ENCODE measurements at regions not wholly inside any gene's neighbourhood (a gene's known extent, or its start where the extent isn't known, plus 50 kb on each side); places are given as distances from the start of the nearest gene placed in this dataset.
"Not testable (repeated sequence)": the region's sequence is repeated elsewhere in the genome, so short reads cannot be mapped to it uniquely, and the experiment has no call there.

DNA sequence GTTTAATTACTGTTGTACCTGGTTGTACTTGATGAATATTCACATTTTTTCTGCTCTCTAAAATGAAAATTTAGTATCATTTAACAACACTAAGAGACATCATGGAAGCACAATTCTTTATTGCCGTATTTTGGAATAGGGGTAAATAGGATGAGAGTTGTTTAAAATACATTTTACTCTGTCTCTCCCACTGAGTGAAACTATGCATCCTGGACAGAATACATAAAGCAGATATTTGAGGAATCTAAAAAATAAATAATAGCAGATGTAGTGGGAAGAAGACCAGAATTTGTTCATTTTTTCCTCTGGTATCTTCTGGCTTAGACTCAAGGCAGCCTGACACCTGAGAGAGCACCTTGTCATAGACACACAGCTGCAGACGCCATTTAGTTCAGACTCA, 119.1 kb upstream of the AHI1 start:
- DNase-seq (ENCODE audit: low spot score): no peak
- no peaks in the 10 kb centered on the region for H3K9me3 ChIP-seq (ENCODE audit: severe bottlenecking)

GRCh38 chr6:135617222-135617621, 119.7 kb upstream of the AHI1 start:
- Histone ChIP-seq H3K4me1 (ENCODE audit: insufficient read depth, poor library complexity, severe bottlenecking) (no peaks in the 10 kb centered on the region), H3K4me3 (ENCODE audit: severe bottlenecking) (no peak overlapping the region), H3K27ac (ENCODE audit: poor library complexity, severe bottlenecking) (no peak overlapping the region), H3K9me3 (ENCODE audit: severe bottlenecking) (no peaks in the 10 kb centered on the region), H3K27me3 (ENCODE audit: insufficient read depth, poor library complexity, severe bottlenecking) (no peaks in the 10 kb centered on the region), H3K36me3 (ENCODE audit: low read depth) (no peaks in the 10 kb centered on the region)
- TF ChIP-seq CTCF (IDR thresholded peaks at IDR 0.05; ENCODE audit: poor library complexity, severe bottlenecking): no peak
- ATAC-seq (ENCODE audit: low read depth) (no peak), DNase-seq (ENCODE audit: low spot score) (no peak)

More for the DNA sequence above, 119.1 kb upstream of the AHI1 start:
- ATAC-seq (ENCODE audit: low read depth): no peak
- H3K4me3 ChIP-seq (ENCODE audit: severe bottlenecking): no peak overlapping the region
- no peaks in the 10 kb centered on the region for H3K36me3 ChIP-seq (ENCODE audit: low read depth)
- TF ChIP-seq CTCF (IDR thresholded peaks at IDR 0.05; ENCODE audit: poor library complexity, severe bottlenecking): no peak
- no peak overlapping the region for H3K27ac ChIP-seq (ENCODE audit: poor library complexity, severe bottlenecking)
- no peaks in the 10 kb centered on the region for H3K4me1 ChIP-seq (ENCODE audit: insufficient read depth, poor library complexity, severe bottlenecking)
- H3K27me3 ChIP-seq (ENCODE audit: insufficient read depth, poor library complexity, severe bottlenecking): no peaks in the 10 kb centered on the region

DNA sequence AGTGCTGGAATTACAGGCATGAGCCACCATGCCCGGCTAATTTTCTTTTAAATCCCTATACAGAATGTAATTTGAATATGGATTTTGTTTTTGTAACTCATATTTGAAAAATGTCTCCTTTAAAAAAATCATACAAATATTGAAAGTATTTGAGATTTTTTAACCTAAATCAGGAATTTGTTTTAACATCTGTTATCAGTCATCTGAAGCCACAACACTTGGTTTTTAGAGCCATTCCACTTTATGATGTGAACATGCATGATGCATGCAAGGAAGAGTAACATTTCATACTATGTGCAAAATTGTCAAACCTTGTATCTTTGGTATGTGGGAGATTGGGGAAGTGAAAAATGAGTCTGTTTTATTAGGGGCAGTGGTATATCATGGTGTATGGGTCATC, 124.5 kb upstream of the AHI1 start:
- no peak for ATAC-seq (ENCODE audit: low read depth)
- peaks cover 1% of the 10 kb centered on the region for H3K9me3 ChIP-seq (ENCODE audit: severe bottlenecking)
- H3K27ac ChIP-seq (ENCODE audit: poor library complexity, severe bottlenecking): no peak overlapping the region
- H3K36me3 ChIP-seq (ENCODE audit: low read depth): no peaks in the 10 kb centered on the region
- H3K4me1 ChIP-seq (ENCODE audit: insufficient read depth, poor library complexity, severe bottlenecking): no peaks in the 10 kb centered on the region
- TF ChIP-seq CTCF (IDR thresholded peaks at IDR 0.05; ENCODE audit: poor library complexity, severe bottlenecking): no peak
- DNase-seq (ENCODE audit: low spot score): no peak
- H3K4me3 ChIP-seq (ENCODE audit: severe bottlenecking): no peak overlapping the region
- H3K27me3 ChIP-seq (ENCODE audit: insufficient read depth, poor library complexity, severe bottlenecking): no peaks in the 10 kb centered on the region

- Histone ChIP-seq H3K27me3 (ENCODE audit: insufficient read depth, poor library complexity, severe bottlenecking) (no peaks in the 10 kb centered on the region), H3K4me1 (ENCODE audit: insufficient read depth, poor library complexity, severe bottlenecking) (no peaks in the 10 kb centered on the region), H3K9me3 (ENCODE audit: severe bottlenecking) (peaks cover 1% of the 10 kb centered on the region), H3K27ac (ENCODE audit: poor library complexity, severe bottlenecking) (no peak overlapping the region), H3K4me3 (ENCODE audit: severe bottlenecking) (no peak overlapping the region), H3K36me3 (ENCODE audit: low read depth) (no peaks in the 10 kb centered on the region)
- DNase-seq (ENCODE audit: low spot score) (no peak), ATAC-seq (ENCODE audit: low read depth) (no peak)
- TF ChIP-seq CTCF (IDR thresholded peaks at IDR 0.05; ENCODE audit: poor library complexity, severe bottlenecking): no peak
These were observed 126.4 kb upstream of the AHI1 start for GRCh38 chr6:135623979-135624378.

DNA sequence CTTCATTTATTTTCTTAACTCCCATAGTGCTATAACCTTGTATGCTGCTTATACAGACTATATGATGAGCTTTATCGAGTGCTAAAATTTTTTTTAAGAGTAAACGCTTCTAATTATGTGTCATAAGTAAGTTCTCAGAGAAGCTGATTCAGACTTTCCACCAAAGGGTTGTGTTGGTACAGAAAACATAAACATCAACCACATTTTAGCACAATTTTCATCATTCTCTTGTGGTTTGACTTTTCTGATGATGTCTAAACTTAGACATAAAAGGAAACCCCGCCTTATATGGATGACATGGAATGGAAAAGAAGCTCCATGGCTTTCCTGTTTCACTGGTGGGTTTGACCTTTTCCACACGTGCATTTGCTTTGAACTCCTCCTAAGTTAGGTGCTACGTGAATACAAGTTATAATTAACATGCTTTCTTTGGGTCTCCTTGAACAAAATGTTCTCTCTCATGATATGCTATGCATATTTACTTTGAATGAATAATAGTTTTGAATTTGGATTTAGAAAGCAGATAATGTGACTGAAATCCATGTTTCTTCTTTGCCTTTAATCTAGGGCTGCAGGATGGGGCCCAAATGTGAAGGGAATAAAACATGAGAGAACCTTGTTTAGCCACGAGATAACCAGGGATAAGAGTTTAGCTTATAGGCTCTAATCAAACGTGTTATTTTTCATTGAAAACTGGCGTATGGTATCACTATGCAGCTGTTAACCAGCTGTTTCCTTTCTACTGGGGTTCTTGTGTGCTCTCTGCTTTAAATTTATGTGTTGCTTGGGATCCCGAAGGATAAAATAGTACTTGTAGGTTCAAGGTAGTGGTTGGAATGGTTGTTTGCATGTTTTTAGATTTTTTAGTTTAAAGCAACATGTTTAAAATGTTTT, 127.1 kb upstream of the AHI1 start:
- Histone ChIP-seq H3K27me3 (ENCODE audit: insufficient read depth, poor library complexity, severe bottlenecking) (no peaks in the 10 kb centered on the region), H3K36me3 (ENCODE audit: low read depth) (no peaks in the 10 kb centered on the region), H3K27ac (ENCODE audit: poor library complexity, severe bottlenecking) (no peak overlapping the region), H3K4me3 (ENCODE audit: severe bottlenecking) (no peak overlapping the region), H3K4me1 (ENCODE audit: insufficient read depth, poor library complexity, severe bottlenecking) (no peaks in the 10 kb centered on the region), H3K9me3 (ENCODE audit: severe bottlenecking) (peaks cover 1% of the 10 kb centered on the region)
- no peak for DNase-seq (ENCODE audit: low spot score)
- ATAC-seq (ENCODE audit: low read depth): no peak
- no peak for TF ChIP-seq CTCF (IDR thresholded peaks at IDR 0.05; ENCODE audit: poor library complexity, severe bottlenecking)

GRCh38 chr6:135626001-135626400, 128.5 kb upstream of the AHI1 start:
- H3K36me3 ChIP-seq (ENCODE audit: low read depth); H3K27ac ChIP-seq (ENCODE audit: poor library complexity, severe bottlenecking); H3K4me1 ChIP-seq (ENCODE audit: insufficient read depth, poor library complexity, severe bottlenecking); ATAC-seq (ENCODE audit: low read depth); H3K4me3 ChIP-seq (ENCODE audit: severe bottlenecking); H3K9me3 ChIP-seq (ENCODE audit: severe bottlenecking); H3K27me3 ChIP-seq (ENCODE audit: insufficient read depth, poor library complexity, severe bottlenecking); DNase-seq (ENCODE audit: low spot score): not testable (repeated sequence)
